GM12878 (cell line): ENCODE measurements at regions not wholly inside any gene's neighbourhood (a gene's known extent, or its start where the extent isn't known, plus 50 kb on each side); places are given as distances from the start of the nearest gene placed in this dataset.

Experiments
- ESRRA ChIP-seq: IDR thresholded peaks from 2 replicates; pipeline ENCODE4 v1.6.1; 2012; ENCODE audit warnings: mild to moderate bottlenecking, low read length, improper control_type of control experiment
- SIN3A ChIP-seq: IDR thresholded peaks from 2 replicates; pipeline ENCODE4 v1.6.1; 2012; ENCODE audit warnings: low read depth, low read length, improper control_type of control experiment

- TF ChIP-seq SIN3A: no peak
- no peak for TF ChIP-seq ESRRA
These were observed 1501.6 kb upstream of the MIR17HG start for GRCh38 chr13:89845874-89846273.
